ENCODE measurements at regions not wholly inside any gene's neighbourhood (a gene's known extent, or its start where the extent isn't known, plus 50 kb on each side); places are given as distances from the start of the nearest gene placed in this dataset.

GRCh38 chr6:92538275-92538674, 881.1 kb downstream of the EPHA7 start:
- DNase-seq (ENCODE audit: low spot score), result no peak

- DNase-seq (ENCODE audit: low spot score), result no peak
Measured at GRCh38 chr6:92534109-92534508, 885.2 kb downstream of the EPHA7 start.

DNA sequence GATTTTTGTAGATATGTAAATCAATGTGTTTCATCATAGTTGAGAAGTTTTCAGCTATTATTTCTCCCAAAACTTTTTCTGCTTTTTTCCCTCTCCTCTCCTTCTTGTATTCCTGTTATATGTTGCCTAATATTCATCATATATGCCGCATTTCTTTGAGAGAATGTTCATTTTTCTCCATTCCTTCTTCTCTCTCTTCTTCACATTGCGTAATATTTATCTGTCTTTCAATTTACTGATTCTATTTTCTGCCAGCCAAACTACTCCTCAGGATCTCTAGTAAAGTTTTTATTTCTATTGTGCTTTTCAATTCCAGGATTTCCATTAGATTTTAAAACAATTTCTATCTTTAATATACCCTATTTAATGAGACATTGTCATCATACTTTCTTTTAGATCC, 896.8 kb downstream of the EPHA7 start:
- no peak for DNase-seq (ENCODE audit: low spot score)

DNA sequence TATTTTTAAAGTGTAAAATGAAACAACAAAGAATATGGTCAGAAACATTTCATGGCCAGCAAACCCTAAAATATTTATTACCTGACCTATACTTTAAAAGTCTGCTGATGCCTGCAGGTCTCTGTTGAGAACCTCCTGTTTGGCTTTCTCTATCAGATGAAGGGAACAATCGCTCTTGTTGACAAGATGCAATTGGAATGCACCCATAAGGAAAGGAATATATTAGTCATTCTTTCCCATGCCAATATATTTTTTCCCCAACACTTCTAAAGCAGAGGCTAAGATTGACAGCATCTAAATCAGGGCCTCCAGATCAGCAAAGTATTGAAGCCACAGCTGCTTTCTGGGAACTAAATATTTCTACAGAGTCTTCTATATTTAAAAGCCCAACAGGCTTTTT, 897.8 kb downstream of the EPHA7 start:
- no peak for DNase-seq (ENCODE audit: low spot score)

DNA sequence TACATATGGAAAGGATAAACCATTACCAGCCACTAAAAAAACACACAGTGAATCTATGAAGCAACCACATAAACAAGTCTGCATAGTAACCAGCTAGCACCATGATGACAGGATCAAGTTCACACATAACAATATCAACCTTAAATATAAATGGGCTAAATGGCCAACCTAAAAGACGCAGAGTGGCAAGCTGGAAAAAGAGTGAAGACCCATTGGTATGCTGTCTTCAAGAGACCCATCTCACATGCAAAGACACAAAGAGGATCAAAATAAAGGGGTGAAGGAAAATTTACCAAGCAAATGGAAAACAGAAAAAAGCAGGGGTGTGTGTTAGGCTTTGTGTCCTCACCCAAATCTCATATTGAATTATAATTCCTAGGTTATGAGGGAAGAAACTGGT, 909.2 kb downstream of the EPHA7 start:
- DNase-seq (ENCODE audit: low spot score), result no peak

DNA sequence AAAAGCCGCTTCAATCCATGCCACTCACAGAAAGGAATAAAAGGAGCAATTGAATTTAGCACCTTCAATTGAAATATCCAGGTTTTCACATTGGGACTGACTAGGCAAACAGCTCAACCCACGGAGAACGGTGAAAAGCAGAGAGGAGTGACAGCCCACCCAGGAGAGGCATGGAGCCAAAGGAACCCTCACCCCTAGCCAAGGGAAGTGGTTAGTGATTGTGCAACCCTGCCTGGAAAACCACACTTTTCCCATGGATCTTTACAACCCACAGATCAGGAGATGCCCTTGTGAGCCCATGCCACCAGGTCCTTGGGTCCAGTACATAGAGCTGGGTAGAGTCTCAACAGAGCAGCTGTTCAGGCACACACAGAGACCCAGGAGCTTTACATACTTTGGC, 911.8 kb downstream of the EPHA7 start:
- DNase-seq (ENCODE audit: low spot score), result no peak

- DNase-seq (ENCODE audit: low spot score), result no peak
Measured at GRCh38 chr6:92504509-92504908, 914.9 kb downstream of the EPHA7 start.

GRCh38 chr6:92497281-92497680, 922.1 kb downstream of the EPHA7 start:
- DNase-seq (ENCODE audit: low spot score), result no peak

- DNase-seq (ENCODE audit: low spot score), result no peak
Measured at GRCh38 chr6:92496527-92496926, 922.8 kb downstream of the EPHA7 start.

DNA sequence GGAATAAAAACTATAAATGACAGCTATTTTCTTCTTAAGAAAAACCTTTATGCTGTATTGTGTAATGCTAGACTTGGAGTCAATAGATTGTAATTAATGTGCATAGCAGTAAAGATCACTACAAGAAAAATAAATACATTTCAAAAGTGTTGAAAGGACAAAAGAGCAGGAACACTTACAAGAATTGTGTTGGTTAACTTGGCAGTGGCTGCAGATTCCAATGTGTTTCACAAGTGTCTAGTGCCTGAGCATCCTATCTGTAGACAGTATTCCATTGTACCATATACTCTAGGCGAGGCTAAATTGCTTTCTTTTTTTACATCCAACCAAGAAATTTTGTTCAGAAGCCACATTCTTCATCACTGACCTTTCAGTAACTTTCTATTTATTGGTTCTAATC, 924.1 kb downstream of the EPHA7 start:
- DNase-seq (ENCODE audit: low spot score), result no peak

DNA sequence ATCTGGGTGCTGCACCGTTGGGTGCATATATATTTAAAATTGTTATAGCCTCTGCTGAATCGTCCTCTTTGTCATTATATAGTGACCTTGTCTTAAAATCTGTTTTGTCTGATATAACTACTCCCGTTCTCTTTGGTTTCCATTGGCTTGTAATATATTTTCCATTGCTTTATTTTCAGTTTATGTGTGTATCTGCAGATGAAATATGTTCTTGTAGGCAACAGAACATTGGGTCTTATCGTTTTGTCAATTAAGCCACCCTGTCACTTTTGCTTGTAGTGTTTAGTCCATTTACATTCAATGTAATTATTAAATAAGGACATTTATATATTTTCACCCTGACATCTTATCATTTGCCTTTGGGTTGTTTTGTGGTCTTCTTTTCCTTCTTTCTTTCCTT, 933.9 kb downstream of the EPHA7 start:
- DNase-seq (ENCODE audit: low spot score), result no peak

GRCh38 chr6:92479831-92480230, 939.5 kb downstream of the EPHA7 start:
- no peak for DNase-seq (ENCODE audit: low spot score)

GRCh38 chr6:92473056-92473455, 946.3 kb downstream of the EPHA7 start:
- DNase-seq (ENCODE audit: low spot score), result no peak

DNA sequence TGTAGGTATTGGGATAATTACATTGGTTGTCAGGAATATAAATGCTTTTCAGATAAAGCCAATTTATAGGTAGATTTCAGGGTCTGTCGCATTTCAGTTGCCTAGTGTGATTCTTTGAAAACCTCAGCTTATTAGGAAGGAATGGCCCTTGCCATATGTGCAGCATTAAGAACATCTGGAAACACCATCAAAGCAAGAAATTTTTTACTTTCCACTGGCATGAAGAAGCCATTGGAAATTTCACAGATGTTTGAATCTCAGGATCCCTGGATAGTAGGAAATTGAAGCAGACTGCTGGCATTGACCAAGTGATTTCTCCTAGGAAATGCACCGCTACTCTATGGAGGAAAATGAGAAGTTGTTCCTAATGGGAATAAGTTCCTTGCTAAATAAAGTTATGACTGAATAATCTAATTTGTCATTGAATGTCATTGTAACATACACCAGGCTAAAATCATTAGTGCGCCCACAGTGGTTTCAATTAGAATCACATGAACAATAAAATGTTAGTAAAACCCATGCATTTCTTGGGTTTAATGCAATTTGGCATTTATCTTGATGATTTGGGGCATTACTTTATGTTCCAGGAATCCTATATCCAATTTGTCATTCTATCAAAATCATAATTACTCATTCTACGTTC, 950.1 kb downstream of the EPHA7 start:
- DNase-seq (ENCODE audit: low spot score), result no peak

- no peak for DNase-seq (ENCODE audit: low spot score)
Measured at GRCh38 chr6:92468066-92468465, 951.3 kb downstream of the EPHA7 start.

GRCh38 chr6:92460133-92460532, 959.2 kb downstream of the EPHA7 start:
- DNase-seq (ENCODE audit: low spot score), result no peak

GRCh38 chr6:92459606-92460005, 959.8 kb downstream of the EPHA7 start:
- no peak for DNase-seq (ENCODE audit: low spot score)

DNA sequence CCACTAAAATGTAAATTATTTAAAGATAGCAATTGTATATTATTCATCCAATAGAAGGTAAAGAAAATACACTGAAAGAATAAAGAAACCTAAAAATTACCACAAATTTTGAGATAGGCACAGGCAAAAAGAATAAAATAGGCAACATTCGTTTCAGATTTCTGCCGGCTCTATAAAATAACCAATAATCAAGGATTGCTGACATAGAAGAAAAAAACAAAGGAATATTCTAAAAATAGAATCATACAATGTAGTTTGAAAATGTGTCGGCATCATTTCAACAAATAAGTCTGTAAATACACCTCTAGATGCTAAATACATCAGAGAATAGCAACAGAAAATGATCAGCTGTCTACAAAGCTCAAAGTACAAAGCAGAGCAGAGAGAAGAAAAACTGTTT, 973.3 kb downstream of the EPHA7 start:
- DNase-seq (ENCODE audit: low spot score), result no peak

GRCh38 chr6:92433911-92434310, 985.4 kb downstream of the EPHA7 start:
- DNase-seq (ENCODE audit: low spot score), result no peak

GRCh38 chr6:92431502-92431901, 987.9 kb downstream of the EPHA7 start:
- DNase-seq (ENCODE audit: low spot score), result no peak

DNA sequence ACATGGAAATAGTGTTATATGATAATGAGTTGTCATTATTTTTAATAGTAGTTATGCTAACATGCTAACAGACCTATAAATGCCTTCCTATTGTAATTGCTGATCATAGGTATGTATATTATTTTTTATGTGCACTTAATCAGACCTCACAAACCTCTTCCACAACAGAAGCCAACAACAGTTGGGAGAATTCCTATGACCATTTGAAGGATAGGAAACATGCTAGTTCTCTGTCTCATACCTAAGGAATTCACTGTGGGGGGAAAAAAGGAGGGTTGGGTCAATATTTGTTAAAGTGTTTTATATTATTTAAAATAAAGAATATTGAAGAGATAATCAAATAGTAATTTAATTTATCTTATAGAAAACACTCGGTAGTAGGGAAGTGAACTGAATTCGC, 990.9 kb downstream of the EPHA7 start:
- DNase-seq (ENCODE audit: low spot score), result no peak

GRCh38 chr6:92427453-92427852, 991.9 kb downstream of the EPHA7 start:
- no peak for DNase-seq (ENCODE audit: low spot score)

GRCh38 chr6:92415656-92416055, 1003.7 kb downstream of the EPHA7 start:
- DNase-seq (ENCODE audit: low spot score), result no peak

GRCh38 chr6:92408350-92408749, 1011.0 kb downstream of the EPHA7 start:
- DNase-seq (ENCODE audit: low spot score), result no peak

Measured in HT-29 (cell line).